Endothelial cell of umbilical vein (primary cell): ENCODE measurements at regions not wholly inside any gene's neighbourhood (a gene's known extent, or its start where the extent isn't known, plus 50 kb on each side); places are given as distances from the start of the nearest gene placed in this dataset.

Experiments
- BruUV-seq: library from RNA; stranded (reverse); fragments of 400-500 nt; replicated peaks from 2 replicates; lab custom pipeline; 2021; lab: Mats Ljungman, UMichigan
- CTCF ChIA-PET: fragments of 300-600, 350-600 bp; sonication (Branson Sonifier 250); formaldehyde crosslinking; loops from one replicate; lab custom pipeline; 2021; ENCODE audit warnings: antibody characterized with exemption, inconsistent platforms; lab: Charles Lee
- POLR2A ChIA-PET: fragments of 300-600, 350-600 bp; sonication (Branson Sonifier 250); formaldehyde crosslinking; loops from one replicate; lab custom pipeline; 2021; ENCODE audit warnings: antibody characterized with exemption, inconsistent platforms; lab: Charles Lee
- DNase-seq: peaks from one replicate; pipeline ENCODE4 v3.0.0-alpha.2; 2011; ENCODE audit warnings: low read depth, low spot score
- FAIRE-seq: peaks from 2 replicates; lab custom pipeline; 2011; peaks lifted over from hg19 to GRCh38; lab: Jason Lieb, UNC
- H2AFZ ChIP-seq: 2 replicates; pipeline ENCODE4 v1.6.0; 2012; ENCODE audit warnings: low read depth, low read length, control low read depth, inconsistent platforms
- H3K27ac ChIP-seq: 2 replicates; pipeline ENCODE4 v1.5.1; 2011; ENCODE audit warnings: low read depth, mild to moderate bottlenecking, control low read depth, low read length, moderate library complexity; ENCODE audit not compliant: insufficient read depth
- H3K27me3 ChIP-seq, 2 experiments: 2 replicates each; pipeline versions ENCODE4 v1.6.0 to v1.6.1; 2011; ENCODE audit warnings: low read length in 2 of 2, mixed read lengths in 1 of 2; ENCODE audit not compliant: control insufficient read depth in 2 of 2, insufficient read depth in 2 of 2
- H3K36me3 ChIP-seq, 2 experiments: 2 replicates in 1 of 2; 3 replicates in 1 of 2; pipeline ENCODE4 v1.5.1; 2011; ENCODE audit warnings: low read length in 2 of 2, mild to moderate bottlenecking in 1 of 2, moderate library complexity in 1 of 2; ENCODE audit not compliant: control insufficient read depth in 2 of 2, insufficient read depth in 2 of 2; ENCODE audit errors: extremely low read depth in 1 of 2
- H3K4me1 ChIP-seq: 3 replicates; pipeline ENCODE4 v1.5.1; 2011; ENCODE audit warnings: mild to moderate bottlenecking, low read length; ENCODE audit not compliant: control insufficient read depth, insufficient read depth; ENCODE audit errors: extremely low read depth
- H3K4me2 ChIP-seq: 2 replicates; pipeline ENCODE4 v1.6.1; 2011; ENCODE audit warnings: low read length, control low read depth, mixed read lengths; ENCODE audit not compliant: insufficient read depth
- H3K4me3 ChIP-seq, 3 experiments: fragments of 200-600 bp in 1 of 3; sonication (generic), shearing (Covaris generic) in 1 of 3; replicated peaks in 1 of 3; 2 replicates each; pipeline ENCODE4 v1.5.1; 2011 to 2016; ENCODE audit warnings: control low read depth in 3 of 3, low read length in 3 of 3, mild to moderate bottlenecking in 2 of 3, inconsistent platforms in 1 of 3, low read depth in 1 of 3, moderate library complexity in 1 of 3; ENCODE audit not compliant: insufficient read depth in 1 of 3
- H3K79me2 ChIP-seq: 2 replicates; pipeline ENCODE4 v1.6.0; 2012; ENCODE audit warnings: low read length, inconsistent platforms; ENCODE audit not compliant: control insufficient read depth, insufficient read depth
- H3K9ac ChIP-seq: replicated peaks from 2 replicates; pipeline ENCODE3; 2011; ENCODE audit warnings: low read length, control low read depth; ENCODE audit not compliant: insufficient read depth; ENCODE audit errors: extremely low read depth
- H3K9me1 ChIP-seq: replicated peaks from 3 replicates; pipeline ENCODE4 v1.6.0; 2011; ENCODE audit warnings: mild to moderate bottlenecking, low read length; ENCODE audit not compliant: control insufficient read depth, insufficient read depth; ENCODE audit errors: extremely low read depth
- H3K9me3 ChIP-seq: replicated peaks from 2 replicates; pipeline ENCODE4 v1.5.1; 2012; ENCODE audit warnings: low read length, inconsistent platforms; ENCODE audit not compliant: control insufficient read depth, insufficient read depth
- H4K20me1 ChIP-seq: replicated peaks from 2 replicates; pipeline ENCODE3; 2011; ENCODE audit warnings: mild to moderate bottlenecking, low read length; ENCODE audit not compliant: control insufficient read depth, insufficient read depth; ENCODE audit errors: extremely low read depth
- EZH2 ChIP-seq: IDR thresholded peaks from 2 replicates; pipeline ENCODE4 v1.6.1; 2012; ENCODE audit warnings: borderline replicate concordance, low read depth, mild to moderate bottlenecking, moderate library complexity, low read length, inconsistent platforms; ENCODE audit not compliant: severe bottlenecking
- FOS ChIP-seq: IDR thresholded peaks from 2 replicates; pipeline ENCODE4 v1.6.1; 2011; ENCODE audit warnings: mild to moderate bottlenecking, low read length, moderate library complexity, borderline replicate concordance; ENCODE audit not compliant: insufficient read depth
- GATA2 ChIP-seq: IDR thresholded peaks from 2 replicates; pipeline ENCODE4 v1.7.0; 2011; ENCODE audit warnings: low read depth, mild to moderate bottlenecking, moderate library complexity, mixed read lengths, low read length; ENCODE audit not compliant: insufficient read length, insufficient read depth
- JUN ChIP-seq: IDR thresholded peaks from 2 replicates; pipeline ENCODE4 v1.6.1; 2011; ENCODE audit warnings: borderline replicate concordance, low read depth; ENCODE audit not compliant: insufficient read length, insufficient read depth
- MYC ChIP-seq: IDR thresholded peaks from one replicate; pipeline ENCODE4 v1.6.1; 2011; ENCODE audit warnings: mild to moderate bottlenecking, low read depth, low read length
- POLR2A ChIP-seq: IDR thresholded peaks from 2 replicates; pipeline ENCODE4 v1.6.1; 2012; ENCODE audit warnings: low read depth, mild to moderate bottlenecking, control low read depth, low read length
- POLR2AphosphoS5 ChIP-seq: IDR thresholded peaks from 2 replicates; pipeline ENCODE4 v1.6.1; 2012; ENCODE audit warnings: low read depth, mild to moderate bottlenecking, control low read depth, low read length, moderate library complexity; ENCODE audit not compliant: insufficient read depth
- dilution Hi-C: fragments of 300-500 bp; cut with MboI; formaldehyde crosslinking; loops from one replicate; pipeline ENCODE4 v1.15.0; 2019; ENCODE audit warnings: low sequenced_read_pairs; ENCODE audit not compliant: extremely low pct_ligation_motif_present
- intact Hi-C: fragments of 100-400 bp; cut with micrococcal nuclease; formaldehyde crosslinking; loops from one replicate; pipeline ENCODE4 v1.10.0; 2022
- TF ChIP-seq, protein P1 (sequence below), 2 donors: IDR thresholded peaks; 1 replicate in 1 of 2; 2 replicates in 1 of 2; pipeline ENCODE4 v1.5.1; 2011; ENCODE audit warnings: low read length in 2 of 2, mild to moderate bottlenecking in 2 of 2, moderate library complexity in 2 of 2, control low read depth in 1 of 2, inconsistent platforms in 1 of 2, low read depth in 1 of 2; ENCODE audit not compliant: insufficient read depth in 1 of 2; ENCODE audit errors: extremely low read depth in 1 of 2
- TF ChIP-seq, protein P2 (sequence below): IDR thresholded peaks from 2 replicates; pipeline ENCODE4 v1.6.1; 2011; ENCODE audit not compliant: insufficient read depth, insufficient read length

DNA sequence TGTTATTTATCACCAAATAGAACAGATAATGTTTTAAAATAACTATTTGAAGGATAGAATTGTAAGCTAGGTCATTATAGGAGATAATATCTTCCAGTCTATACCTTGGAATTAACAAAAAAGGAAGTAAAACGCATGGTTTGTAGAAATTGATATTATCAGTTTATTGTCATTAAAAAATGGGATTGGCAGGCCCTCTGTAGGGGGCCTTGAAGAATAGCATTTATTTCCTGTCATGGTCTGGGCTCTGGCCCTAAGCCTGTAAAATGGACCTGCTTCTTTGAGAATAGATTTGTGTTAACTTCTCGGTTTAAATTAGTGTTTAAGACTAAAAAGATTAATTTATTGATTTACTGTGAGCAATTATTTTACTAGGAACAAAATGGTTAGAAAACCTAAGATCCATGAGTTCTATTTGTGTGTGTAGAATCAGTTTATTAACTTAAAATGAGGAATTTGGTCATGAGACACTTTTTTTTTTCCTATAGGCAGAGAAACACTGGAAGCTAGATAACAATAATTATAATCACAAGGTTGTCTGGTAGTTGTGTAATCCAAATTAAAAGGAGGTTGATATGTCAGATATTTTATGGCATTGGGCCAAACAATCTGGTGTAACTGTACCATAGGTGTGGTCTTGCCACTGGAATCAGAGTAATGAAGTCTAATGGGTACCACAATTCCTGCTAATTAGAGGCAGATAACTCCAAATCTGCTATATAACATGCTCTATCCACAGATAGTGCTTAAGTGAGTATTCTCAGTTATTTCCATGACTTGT is 197.4 kb upstream of the FOXP2 start:
- H3K27ac ChIP-seq, result no peak overlapping the region
- dilution Hi-C loops (no loop called here), intact Hi-C loops (loop anchor here (2.0 to 5.0 kb wide), 2 partner anchors 134 to 190 kb away; no protein-coding TSS in a partner anchor)
- H3K36me3 ChIP-seq, result no peaks in the 10 kb centered on the region
- DNase-seq (no peak), FAIRE-seq (no peak)
- no peak overlapping the region for H3K4me2 ChIP-seq
- no peaks in the 10 kb centered on the region for H4K20me1 ChIP-seq
- TF ChIP-seq MYC, result no peak
- no peak for TF ChIP-seq POLR2AphosphoS5
- no peak for TF ChIP-seq POLR2A
- TF ChIP-seq JUN, result no peak
- TF ChIP-seq, protein P1, sequence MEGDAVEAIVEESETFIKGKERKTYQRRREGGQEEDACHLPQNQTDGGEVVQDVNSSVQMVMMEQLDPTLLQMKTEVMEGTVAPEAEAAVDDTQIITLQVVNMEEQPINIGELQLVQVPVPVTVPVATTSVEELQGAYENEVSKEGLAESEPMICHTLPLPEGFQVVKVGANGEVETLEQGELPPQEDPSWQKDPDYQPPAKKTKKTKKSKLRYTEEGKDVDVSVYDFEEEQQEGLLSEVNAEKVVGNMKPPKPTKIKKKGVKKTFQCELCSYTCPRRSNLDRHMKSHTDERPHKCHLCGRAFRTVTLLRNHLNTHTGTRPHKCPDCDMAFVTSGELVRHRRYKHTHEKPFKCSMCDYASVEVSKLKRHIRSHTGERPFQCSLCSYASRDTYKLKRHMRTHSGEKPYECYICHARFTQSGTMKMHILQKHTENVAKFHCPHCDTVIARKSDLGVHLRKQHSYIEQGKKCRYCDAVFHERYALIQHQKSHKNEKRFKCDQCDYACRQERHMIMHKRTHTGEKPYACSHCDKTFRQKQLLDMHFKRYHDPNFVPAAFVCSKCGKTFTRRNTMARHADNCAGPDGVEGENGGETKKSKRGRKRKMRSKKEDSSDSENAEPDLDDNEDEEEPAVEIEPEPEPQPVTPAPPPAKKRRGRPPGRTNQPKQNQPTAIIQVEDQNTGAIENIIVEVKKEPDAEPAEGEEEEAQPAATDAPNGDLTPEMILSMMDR (IDR thresholded peaks at IDR 0.05; ENCODE audit: extremely low read depth in 1 of 2, insufficient read depth in 1 of 2, low read depth in 1 of 2, low read length in 2 of 2), result no peak
- TF ChIP-seq, protein P2, sequence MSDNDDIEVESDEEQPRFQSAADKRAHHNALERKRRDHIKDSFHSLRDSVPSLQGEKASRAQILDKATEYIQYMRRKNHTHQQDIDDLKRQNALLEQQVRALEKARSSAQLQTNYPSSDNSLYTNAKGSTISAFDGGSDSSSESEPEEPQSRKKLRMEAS, result no peak
- TF ChIP-seq EZH2, result no peak
- TF ChIP-seq FOS, result no peak
- TF ChIP-seq GATA2, result no peak
- POLR2A ChIA-PET, result no interaction called here
- H3K4me1 ChIP-seq, result no peaks in the 10 kb centered on the region
- CTCF ChIA-PET, result no interaction called here
- H2AFZ ChIP-seq, result no peak overlapping the region
- BruUV-seq, result no TSS peak
- H3K9me1 ChIP-seq, result no peaks in the 10 kb centered on the region
- H3K27me3 ChIP-seq, result no peaks in the 10 kb centered on the region
- no peak overlapping the region for H3K4me3 ChIP-seq
- H3K9ac ChIP-seq, result no peak overlapping the region
- H3K9me3 ChIP-seq, result no peaks in the 10 kb centered on the region
- H3K79me2 ChIP-seq, result no peaks in the 10 kb centered on the region
